Nephron (organoid): ENCODE measurements at regions not wholly inside any gene's neighbourhood (a gene's known extent, or its start where the extent isn't known, plus 50 kb on each side); places are given as distances from the start of the nearest gene placed in this dataset.

Experiments
- H3K27ac Mint-ChIP-seq, 3 experiments: 2 replicates each; pipeline ENCODE4 v1.8.0; 2020; ENCODE audit warnings: mixed read lengths in 3 of 3, mild to moderate bottlenecking in 2 of 3, moderate library complexity in 1 of 3
- H3K27me3 Mint-ChIP-seq: 2 replicates; pipeline ENCODE4 v1.8.0; 2021; ENCODE audit warnings: low read depth, mild to moderate bottlenecking, moderate library complexity, mixed read lengths
- H3K36me3 Mint-ChIP-seq: 2 replicates; pipeline ENCODE4 v1.8.0; 2020; ENCODE audit warnings: low read depth, mixed read lengths
- H3K4me1 Mint-ChIP-seq: 2 replicates; pipeline ENCODE4 v1.8.0; 2020; ENCODE audit warnings: mixed read lengths
- H3K4me3 Mint-ChIP-seq, 3 experiments: 2 replicates each; pipeline ENCODE4 v1.8.0; 2020; ENCODE audit warnings: mild to moderate bottlenecking in 3 of 3, mixed read lengths in 3 of 3, moderate library complexity in 2 of 3
- H3K9me3 Mint-ChIP-seq: 2 replicates; pipeline ENCODE4 v1.8.0; 2020; ENCODE audit warnings: mixed read lengths
- TF ChIP-seq, protein P1 (sequence below), 3 experiments: fragments of 200-600 bp; sonication (generic); IDR thresholded peaks; one replicate each; pipeline ENCODE4 v1.5.0; 2021; ENCODE audit warnings: antibody characterized with exemption in 3 of 3; ENCODE audit not compliant: unreplicated experiment in 3 of 3

DNA sequence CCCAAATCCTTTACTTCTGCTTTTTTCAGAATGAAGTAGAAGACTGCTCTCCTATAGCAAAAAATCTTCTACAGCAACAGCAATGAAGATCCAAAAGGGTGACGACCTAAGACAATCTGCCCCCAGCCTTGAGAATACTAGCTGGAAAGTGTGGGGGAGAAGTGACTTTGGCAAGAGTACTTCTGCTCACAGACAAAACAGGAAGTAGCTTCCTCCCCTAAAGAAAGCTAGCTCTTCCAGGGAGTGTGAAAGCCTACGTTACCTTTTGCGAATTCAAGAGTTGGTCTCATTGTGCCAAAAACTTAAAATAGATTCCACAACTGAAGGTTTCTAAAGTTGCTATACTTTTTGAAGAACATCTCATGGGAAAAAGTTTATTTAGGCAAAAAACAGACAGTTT, 1069.2 kb upstream of the CHAC2 start:
- Mint-ChIP-seq H3K36me3 (no peaks in the 10 kb centered on the region), H3K27ac (peak overlapping the region; percentile 24 to 89 (median 81)), H3K27me3 (no peaks in the 10 kb centered on the region), H3K9me3 (no peaks in the 10 kb centered on the region), H3K4me1 (peaks cover 17% of the 10 kb centered on the region), H3K4me3 (no peak overlapping the region)
- TF ChIP-seq, protein P1, sequence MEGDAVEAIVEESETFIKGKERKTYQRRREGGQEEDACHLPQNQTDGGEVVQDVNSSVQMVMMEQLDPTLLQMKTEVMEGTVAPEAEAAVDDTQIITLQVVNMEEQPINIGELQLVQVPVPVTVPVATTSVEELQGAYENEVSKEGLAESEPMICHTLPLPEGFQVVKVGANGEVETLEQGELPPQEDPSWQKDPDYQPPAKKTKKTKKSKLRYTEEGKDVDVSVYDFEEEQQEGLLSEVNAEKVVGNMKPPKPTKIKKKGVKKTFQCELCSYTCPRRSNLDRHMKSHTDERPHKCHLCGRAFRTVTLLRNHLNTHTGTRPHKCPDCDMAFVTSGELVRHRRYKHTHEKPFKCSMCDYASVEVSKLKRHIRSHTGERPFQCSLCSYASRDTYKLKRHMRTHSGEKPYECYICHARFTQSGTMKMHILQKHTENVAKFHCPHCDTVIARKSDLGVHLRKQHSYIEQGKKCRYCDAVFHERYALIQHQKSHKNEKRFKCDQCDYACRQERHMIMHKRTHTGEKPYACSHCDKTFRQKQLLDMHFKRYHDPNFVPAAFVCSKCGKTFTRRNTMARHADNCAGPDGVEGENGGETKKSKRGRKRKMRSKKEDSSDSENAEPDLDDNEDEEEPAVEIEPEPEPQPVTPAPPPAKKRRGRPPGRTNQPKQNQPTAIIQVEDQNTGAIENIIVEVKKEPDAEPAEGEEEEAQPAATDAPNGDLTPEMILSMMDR (IDR thresholded peaks at IDR 0.05; ENCODE audit: unreplicated experiment in 3 of 3), result no peak

DNA sequence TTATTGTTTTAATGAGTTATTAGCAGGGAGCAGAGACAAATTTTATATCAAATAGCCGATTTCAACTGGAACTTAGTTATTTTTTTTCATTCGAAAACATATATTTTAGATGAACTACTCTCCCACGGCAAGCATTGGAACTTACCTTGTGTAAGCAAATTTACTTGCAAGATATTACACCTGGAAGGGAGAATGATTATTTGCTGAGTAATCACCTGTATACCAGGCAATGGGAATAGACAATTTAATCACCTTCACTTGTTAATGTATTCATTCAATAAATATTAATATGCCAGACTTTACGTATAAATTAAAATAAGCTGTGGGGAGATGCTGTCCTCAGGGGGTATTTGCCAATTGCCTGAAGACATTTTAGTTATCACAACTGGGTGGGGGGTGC, 1069.9 kb upstream of the CHAC2 start:
- Mint-ChIP-seq H3K36me3 (no peaks in the 10 kb centered on the region), H3K9me3 (no peaks in the 10 kb centered on the region), H3K4me1 (peaks cover 12% of the 10 kb centered on the region), H3K27ac (peak overlapping the region in 1 of 3 experiments; percentile 81), H3K4me3 (no peak overlapping the region), H3K27me3 (no peaks in the 10 kb centered on the region)
- TF ChIP-seq, protein P1 (IDR thresholded peaks at IDR 0.05; ENCODE audit: unreplicated experiment in 3 of 3), result no peak

DNA sequence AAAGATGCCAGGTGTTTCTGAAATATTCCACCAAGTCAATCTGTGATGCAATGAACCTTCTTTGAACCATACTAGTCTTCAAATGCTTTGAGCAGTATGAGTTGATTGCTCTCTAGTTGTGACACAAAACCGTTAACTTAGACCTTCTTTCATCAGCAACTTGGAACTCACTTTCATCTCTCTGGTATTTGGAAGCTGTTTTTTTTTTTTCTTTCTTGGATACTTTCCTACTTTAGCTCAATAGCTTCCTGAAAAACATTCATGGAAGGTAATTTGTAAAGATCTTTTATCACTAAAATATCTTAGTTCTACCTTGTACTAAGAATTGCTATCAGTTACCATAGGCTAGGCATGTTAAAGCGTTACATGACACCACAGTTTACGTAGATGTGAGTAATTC, 1071.9 kb upstream of the CHAC2 start:
- no peaks in the 10 kb centered on the region for H3K36me3 Mint-ChIP-seq
- no peaks in the 10 kb centered on the region for H3K27me3 Mint-ChIP-seq
- no peak overlapping the region for H3K4me3 Mint-ChIP-seq
- no peak overlapping the region for H3K27ac Mint-ChIP-seq
- H3K4me1 Mint-ChIP-seq, result peaks cover 12% of the 10 kb centered on the region
- no peaks in the 10 kb centered on the region for H3K9me3 Mint-ChIP-seq
- TF ChIP-seq, protein P1 (IDR thresholded peaks at IDR 0.05; ENCODE audit: unreplicated experiment in 3 of 3), result no peak

DNA sequence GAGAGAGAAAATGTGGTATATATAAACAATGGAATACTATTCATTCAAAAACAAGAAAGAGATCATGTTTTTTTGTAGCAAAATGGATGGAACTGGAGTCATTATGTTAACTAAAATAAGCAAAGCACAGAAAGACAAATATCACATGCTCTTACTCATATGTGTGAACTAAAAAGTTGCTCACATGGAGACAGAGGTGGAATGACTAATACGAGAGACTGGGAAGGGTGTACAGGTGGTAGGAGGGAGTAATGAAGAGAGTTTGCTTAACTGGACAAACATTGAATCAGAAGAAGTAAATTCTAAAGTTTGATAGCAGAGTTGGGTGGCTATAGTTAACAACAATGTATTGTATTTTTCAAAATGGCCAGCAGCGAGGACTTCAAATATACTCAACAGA, 1080.7 kb upstream of the CHAC2 start:
- Mint-ChIP-seq H3K27ac (no peak overlapping the region), H3K9me3 (peaks cover 28% of the 10 kb centered on the region), H3K4me1 (no peaks in the 10 kb centered on the region), H3K36me3 (no peaks in the 10 kb centered on the region), H3K4me3 (no peak overlapping the region), H3K27me3 (no peaks in the 10 kb centered on the region)
- TF ChIP-seq, protein P1 (IDR thresholded peaks at IDR 0.05; ENCODE audit: unreplicated experiment in 3 of 3), result no peak

DNA sequence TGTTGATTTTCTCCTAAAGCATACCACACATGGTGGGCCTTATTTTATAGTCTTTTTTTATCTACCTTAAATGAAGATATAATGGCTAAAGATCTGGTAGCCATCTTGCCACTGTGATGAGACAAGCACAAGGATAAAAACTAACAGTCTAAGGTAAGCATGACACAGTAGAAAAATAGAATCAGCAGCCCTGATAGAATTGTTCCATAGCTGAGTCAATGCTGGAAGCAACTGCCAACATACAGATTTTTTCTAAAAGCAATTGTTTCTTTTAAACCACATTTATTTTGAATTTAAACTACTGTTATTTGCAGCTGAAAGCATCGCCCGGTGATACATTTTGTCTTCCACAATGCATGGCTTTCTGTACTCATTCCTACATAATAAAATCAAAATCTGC, 1091.5 kb upstream of the CHAC2 start:
- Mint-ChIP-seq H3K4me3 (no peak overlapping the region), H3K4me1 (no peaks in the 10 kb centered on the region), H3K36me3 (no peaks in the 10 kb centered on the region), H3K27me3 (no peaks in the 10 kb centered on the region), H3K27ac (no peak overlapping the region), H3K9me3 (peaks cover 7% of the 10 kb centered on the region)
- TF ChIP-seq, protein P1 (IDR thresholded peaks at IDR 0.05; ENCODE audit: unreplicated experiment in 3 of 3), result no peak

DNA sequence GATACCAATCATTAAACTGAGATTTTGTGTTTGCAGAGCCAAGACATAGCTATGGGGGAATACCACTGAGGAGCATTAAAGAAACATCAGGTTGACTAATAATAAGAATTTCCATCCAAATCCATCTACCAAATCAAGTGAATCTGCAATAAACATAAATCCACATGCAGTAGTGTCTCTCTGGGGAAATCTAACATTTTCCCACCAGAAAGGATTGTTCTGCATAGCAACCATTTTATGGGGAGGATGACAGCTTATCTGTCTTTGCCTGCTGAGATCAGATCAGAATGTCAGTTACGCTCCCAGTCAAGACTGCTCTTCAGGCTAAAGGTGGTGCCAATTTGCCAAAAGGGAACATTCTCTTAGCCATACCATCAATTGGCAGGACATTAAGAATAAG, 1098.9 kb upstream of the CHAC2 start:
- H3K4me1 Mint-ChIP-seq, result peaks cover 6% of the 10 kb centered on the region
- no peaks in the 10 kb centered on the region for H3K27me3 Mint-ChIP-seq
- TF ChIP-seq, protein P1 (IDR thresholded peaks at IDR 0.05; ENCODE audit: unreplicated experiment in 3 of 3), result no peak
- H3K36me3 Mint-ChIP-seq, result no peaks in the 10 kb centered on the region
- no peak overlapping the region for H3K4me3 Mint-ChIP-seq
- H3K27ac Mint-ChIP-seq, result no peak overlapping the region
- peaks cover 15% of the 10 kb centered on the region for H3K9me3 Mint-ChIP-seq
